ENCODE measurements at regions not wholly inside any gene's neighbourhood (a gene's known extent, or its start where the extent isn't known, plus 50 kb on each side); places are given as distances from the start of the nearest gene placed in this dataset.

DNA sequence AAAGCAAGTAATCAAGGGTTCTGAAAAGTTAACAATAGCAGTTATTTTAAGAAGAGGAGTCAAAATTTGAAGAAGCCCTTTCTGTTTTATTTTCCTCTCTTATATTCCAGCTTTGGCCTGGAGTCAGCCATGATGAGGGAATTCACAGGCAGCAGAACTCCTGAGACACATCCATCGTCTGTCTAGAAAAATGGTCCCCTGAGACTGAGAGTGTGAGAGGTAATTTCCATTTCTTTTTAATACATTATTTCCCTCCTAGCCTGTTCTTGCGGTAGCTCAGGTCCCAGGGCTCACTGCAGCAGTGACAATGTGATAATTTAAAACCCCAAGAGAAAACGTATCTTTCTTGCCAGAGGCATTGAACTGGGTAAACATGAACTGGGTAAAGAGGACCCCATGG is 296.0 kb downstream of the SMOC2 start:
- DNase-seq = no peak

DNA sequence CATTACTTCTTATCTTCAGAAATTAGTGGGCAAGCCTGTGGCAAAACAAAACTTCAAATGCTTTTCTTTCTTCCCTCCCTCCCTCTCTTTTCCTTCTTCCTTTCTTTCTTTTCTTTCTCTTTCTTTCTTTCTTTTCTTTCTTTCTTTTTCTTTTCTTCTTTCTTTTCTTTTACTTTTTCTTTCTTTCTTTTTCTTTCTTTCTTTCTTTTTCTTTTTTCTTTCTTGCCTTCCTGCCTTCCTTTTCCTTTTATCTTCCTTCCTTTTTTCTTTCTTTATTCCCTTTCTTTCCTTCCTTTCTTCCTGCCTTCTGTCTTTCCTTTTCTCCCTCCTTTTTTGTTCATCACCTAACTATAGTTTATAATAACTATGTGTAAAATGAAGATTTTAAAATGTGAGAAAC is 295.1 kb downstream of the SMOC2 start:
- no peak for DNase-seq

DNA sequence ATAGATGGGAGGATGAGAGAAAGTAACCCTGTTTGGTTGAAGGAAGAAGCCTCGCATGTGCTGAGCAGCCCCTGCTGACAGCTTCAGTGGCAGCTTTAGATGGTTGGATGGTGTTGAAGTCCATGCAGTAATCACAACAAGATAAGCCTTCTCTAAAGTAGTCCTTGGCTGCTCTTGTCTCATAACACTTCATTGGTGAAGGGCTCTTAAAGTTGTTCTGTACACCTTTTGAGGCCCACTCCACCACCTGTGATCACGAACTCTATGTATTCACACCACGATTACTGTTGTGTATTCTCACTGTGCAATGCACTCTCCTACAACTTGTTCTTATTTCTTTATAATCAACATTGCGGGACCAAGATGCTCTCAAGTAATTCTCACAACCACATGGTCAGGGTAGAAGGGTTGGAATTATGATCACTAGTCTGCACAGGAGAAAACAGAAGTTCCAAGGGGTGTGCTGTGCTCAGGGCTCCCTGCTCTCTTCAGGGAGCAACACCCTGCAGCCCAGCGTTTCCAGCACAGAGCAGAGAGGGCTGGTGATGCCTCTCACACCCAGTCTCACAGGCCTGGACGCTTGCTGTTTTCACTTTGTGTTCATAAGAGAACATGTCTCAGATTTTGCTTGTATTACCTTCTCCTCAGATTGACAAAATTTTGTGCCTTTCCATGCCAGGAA is 294.4 kb downstream of the SMOC2 start:
- DNase-seq = no peak

DNA sequence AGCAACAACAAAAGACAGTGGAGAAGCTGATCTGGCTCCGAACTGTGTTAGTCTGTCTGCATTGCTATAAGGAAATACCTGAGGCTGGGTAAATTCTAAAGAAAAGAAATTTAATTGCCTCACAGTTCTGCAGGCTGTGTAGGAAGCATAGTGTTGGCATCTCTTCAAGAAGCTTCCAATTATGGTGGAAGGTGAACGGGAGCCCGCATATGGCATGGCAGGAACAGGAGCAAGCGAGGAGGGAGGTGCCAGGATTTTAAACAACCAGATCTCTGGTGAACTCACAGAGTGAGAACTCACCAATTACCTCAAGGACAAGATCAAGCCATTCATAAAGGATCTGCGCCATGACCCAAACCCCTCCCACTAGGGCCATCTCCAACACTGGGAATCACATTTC is 293.5 kb downstream of the SMOC2 start:
- no peak for DNase-seq

DNA sequence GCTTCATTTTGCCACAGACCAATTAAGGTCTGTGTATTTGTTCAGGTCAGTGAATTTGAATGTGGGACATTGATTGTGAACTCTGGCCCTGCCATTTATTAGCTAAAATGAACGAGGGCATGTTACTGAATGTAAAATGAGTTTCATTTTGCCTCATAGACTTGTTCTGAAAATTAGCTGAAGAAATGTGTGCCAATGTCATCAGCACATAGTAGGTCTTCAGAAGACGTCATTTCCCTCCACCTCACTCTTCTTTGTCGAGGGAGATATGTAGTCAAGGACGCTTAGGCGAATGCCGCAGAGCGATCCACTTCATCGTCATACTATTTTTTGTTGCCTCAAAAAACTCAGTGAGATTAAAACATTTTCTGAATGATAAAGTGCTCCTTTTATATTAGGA is 291.7 kb downstream of the SMOC2 start:
- DNase-seq = no peak

DNA sequence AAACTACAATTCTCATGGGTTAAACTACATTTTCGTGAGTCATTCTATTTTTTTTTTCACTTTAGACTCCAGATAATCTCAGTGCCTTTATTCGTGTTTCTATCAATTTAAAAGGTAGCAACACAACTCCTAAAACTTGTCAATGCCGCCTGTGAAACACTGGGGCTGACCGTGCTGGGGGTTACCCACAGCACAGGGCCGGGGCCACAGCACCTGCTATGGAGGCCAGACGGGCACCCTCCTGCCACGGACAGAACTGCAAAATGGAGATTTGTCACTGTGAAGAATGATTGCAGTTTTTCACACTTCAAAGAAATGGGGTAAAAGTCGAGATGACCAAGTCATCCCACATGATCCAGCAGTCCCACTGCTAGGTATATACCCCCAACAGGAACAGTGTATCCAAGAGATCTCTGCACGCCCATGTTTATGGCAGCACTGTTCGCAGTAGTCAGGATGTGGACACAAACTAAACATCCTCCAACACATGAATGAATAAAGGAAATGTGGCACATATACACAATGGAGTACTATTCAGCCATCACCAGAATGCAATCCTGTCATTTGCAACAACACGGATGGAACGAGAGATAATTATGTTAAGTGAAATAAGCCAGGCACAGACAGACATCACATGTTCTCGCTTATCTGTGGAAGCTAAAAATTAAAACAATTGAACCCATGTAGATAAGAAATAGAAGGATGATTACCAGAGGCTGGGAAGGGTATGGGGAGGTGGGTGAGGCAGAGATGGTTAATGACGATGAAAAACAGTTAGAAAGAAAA is 290.1 kb downstream of the SMOC2 start:
- DNase-seq = no peak

DNA sequence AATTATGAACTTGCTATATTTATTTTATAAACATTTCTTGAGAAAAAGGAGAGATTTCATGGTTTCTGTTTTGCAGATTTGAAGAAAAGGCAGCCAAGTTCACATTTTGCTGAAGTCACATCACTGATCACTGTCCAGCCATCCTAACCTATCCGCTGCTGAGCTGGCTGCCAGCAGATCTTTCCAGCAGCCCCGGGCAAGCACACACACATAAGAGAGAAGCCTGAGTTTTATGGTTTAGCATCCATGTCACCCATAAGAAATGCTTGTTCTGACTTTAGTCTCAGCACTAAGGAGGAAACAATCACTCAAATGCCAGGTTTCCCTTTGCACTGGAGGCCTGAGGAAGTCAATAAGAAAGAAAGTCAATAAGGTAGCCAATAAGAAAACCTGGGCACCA is 287.1 kb downstream of the SMOC2 start:
- no peak for DNase-seq

DNA sequence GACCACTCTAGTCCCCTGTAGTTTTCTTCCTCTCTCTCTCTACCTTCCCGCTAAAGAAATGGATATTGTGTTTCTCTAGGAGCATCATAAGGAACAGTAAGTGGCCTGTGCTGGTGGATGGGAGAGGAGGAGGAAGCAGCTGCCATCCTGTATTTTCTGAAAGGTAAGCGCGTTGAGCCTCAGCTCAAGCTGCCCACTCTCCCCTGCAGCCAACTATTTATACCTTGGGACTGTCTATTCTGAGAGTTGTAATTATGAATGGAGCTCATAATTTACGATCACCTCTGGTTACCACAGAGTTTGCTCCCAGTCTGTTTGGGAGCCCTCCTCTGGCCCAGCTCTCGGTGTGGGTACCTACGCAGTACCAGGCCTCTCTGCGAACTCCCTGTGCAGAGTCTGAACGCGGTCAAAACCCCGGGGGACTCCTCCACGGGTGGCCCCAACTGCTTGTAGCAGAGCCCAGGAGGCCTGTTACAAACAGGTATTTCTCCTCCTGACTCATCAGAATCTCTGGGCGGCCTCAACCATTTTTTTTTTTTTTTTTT is 285.4 kb downstream of the SMOC2 start:
- no peak for DNase-seq

DNA sequence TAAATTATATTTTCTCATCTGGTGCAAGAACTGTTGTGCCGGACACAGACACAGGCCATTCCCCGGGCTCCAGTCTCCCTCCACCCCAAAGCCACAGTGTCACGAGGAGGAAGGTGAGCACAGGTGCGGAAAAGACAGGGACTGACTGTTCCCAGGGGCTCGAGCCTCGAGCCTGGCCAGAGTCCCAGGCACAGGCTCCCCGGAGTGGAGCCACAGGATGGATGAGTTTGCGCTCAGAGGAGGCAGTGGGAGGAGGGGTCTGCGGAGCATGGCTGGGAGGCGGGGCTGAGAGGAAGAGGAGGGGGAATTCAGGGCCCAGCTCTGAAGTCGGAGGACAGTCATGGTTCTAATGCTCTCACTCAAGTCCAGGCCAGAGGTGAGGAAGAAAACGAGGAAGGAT is 284.8 kb downstream of the SMOC2 start:
- DNase-seq = no peak

DNA sequence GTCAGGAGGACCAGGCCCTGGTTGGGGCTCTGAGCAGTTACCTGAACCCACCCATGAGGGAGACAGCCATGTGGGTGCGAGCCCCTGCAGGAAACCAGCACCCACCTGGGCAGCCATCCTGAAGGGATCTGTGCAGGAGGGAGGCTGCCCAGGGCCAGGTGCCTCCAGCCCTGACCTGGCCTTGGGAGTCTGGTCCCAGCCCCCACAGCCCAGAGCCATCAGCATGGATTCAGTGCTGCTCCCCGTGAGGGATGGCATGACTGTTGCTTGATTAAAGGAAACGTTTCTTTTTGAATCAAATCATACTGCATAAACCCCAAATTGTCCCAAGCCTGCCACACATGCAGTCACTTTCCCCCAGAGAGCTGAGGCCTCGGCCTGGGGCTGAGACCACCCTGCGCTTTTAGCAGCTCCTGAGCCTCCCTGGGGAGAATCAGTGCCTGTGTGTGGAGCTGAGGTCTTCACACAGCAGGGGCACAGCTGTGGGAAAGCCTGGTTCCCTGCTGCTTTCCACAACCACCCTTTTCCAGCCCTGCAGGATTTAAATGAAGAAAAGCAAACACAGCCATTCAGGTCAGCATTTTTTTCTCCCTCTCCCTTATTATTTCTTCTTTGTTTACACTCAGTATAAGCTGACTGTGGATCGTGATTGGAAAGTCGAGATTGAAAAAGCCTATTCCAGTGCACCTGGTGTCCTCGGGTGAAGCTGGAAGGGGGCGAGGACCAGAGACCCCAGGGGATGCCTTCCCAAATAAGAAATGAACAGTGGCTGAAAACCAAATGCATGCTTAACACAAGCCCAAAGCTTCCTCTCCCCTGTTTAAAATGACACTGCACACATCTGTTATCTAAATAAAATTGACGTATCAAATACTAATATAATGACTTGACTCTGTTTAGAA is 283.9 kb downstream of the SMOC2 start:
- DNase-seq = no peak

DNA sequence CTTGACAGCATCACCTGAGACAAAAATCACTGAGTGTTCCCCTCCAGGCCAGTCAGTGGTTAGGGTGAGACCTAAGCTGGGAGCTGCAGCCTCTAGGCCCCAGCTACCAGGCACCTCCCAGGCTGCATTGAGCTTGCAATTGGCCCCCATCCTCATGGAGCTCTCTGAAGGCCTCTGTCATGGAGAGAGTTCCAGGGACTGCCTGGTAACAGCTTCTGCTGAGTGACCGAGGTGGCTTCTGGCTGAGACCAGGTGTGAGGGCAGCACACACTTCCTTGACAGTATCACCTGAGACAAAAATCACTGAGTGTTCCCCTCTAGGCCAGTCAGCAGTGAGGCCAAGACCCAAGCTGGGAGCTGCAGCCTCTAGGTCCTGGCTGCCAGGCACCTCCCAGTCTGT is 283.0 kb downstream of the SMOC2 start:
- DNase-seq = no peak

DNA sequence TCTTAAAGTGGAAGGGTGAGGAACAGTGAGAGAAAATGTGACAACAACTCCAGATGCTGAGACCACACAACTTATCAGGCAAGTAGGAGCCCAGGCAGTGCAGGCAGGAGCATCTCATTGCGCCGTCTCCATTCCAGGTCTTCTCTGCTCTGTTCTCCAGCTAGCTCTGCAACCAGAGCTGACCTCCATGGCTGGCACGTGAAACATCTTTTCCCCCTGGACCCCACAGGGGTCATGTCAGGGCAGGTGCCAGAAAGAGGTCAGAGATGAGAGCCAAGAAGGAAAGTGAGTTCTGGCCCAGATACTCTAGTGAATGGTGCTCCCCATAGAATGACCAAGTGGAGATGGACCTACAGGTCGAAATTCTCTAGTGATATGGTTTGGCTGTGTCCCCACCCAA is 281.4 kb downstream of the SMOC2 start:
- DNase-seq = no peak

DNA sequence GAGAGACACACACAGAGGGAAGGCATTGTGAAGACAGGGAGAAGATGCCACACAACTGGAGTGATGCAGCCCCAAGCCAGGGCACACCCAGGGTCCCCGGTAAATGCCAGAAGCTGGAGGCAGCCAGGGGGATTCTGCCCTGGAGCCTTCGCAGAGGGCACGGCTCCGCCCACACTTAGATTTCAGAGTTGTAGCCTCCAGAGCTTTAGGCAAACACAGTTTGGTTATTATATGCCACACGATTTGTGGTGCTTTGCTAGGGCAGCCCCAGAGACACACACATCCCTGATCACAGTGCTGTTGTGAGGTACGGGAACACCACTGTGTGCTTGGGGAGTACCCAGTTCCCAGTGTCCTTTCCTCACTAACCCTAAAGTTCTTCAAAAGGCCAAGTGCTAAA is 280.6 kb downstream of the SMOC2 start:
- DNase-seq = no peak

DNA sequence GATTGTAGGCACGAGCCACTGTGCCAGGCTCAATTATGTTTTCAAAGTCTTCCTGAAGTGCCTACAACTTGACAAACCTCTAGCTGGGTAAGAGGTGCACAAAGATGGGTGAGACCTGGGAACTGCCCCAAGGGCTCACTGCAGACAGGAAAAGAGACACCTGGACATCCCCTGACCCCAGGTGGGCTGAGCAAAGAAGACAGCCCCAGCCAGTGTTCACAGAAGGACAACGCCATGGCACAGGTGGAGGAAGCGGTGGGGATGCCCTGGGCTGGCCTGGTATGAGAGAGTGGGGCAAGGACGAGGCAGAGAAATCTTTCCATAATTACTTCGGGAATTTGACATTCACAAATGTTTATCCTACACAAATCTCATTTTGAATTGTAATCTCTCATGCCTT is 278.9 kb downstream of the SMOC2 start:
- DNase-seq = no peak

DNA sequence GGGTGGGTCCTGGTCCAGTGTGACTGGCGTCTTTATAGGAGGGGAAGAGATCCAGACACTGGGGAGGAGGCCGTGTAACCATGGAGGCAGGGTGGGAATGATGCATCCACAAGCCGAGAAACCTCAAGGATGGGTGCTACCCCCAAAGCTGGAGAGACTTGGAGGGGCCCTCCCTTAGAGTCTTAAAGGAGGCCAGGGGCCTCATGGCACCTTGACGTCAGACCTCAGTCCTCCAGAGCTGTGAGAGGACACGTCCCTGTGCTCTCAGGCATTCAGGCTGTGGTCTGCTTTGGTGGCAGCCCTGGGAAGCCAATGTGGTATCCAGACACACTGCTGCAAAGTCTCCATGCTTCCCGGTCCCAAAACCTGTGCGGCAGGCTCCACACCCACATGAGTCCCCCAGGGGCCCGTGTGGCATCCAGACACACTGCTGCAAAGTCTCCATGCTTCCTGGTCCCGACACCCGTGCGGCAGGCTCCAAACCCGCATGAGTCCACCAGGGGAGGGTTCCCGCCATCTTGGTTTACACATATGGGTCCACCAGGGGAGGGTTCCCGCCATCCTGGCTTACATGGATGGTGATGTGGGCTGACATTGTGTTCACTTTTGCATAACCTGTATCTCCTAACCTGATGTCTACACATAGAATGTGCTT is 278.0 kb downstream of the SMOC2 start:
- DNase-seq = no peak

Measured in CD4-positive, alpha-beta T cell treated with Interleukin-4 for 4 hours (primary cell).